ENCODE measurements at regions not wholly inside any gene's neighbourhood (a gene's known extent, or its start where the extent isn't known, plus 50 kb on each side); places are given as distances from the start of the nearest gene placed in this dataset.
"Not testable (repeated sequence)": the region's sequence is repeated elsewhere in the genome, so short reads cannot be mapped to it uniquely, and the experiment has no call there.

- no peak for DNase-seq (ENCODE audit: low spot score)
These were observed 871.0 kb upstream of the PABPC4L start for GRCh38 chr4:135072553-135072952.

- DNase-seq (ENCODE audit: low spot score) = no peak
These were observed 863.8 kb upstream of the PABPC4L start for GRCh38 chr4:135065366-135065765.

- peak; percentile 24 for DNase-seq (ENCODE audit: low spot score)
These were observed 848.6 kb upstream of the PABPC4L start for GRCh38 chr4:135050086-135050717.

- DNase-seq (ENCODE audit: low spot score) = no peak
These were observed 831.1 kb upstream of the PABPC4L start for GRCh38 chr4:135032670-135033069.

- no peak for DNase-seq (ENCODE audit: low spot score)
These were observed 814.2 kb upstream of the PABPC4L start for GRCh38 chr4:135015771-135016170.

GRCh38 chr4:135007400-135007799 is 805.8 kb upstream of the PABPC4L start:
- DNase-seq (ENCODE audit: low spot score) = no peak

GRCh38 chr4:134999169-134999568 is 797.6 kb upstream of the PABPC4L start:
- no peak for DNase-seq (ENCODE audit: low spot score)

GRCh38 chr4:134961963-134962362 is 760.4 kb upstream of the PABPC4L start:
- no peak for DNase-seq (ENCODE audit: low spot score)

GRCh38 chr4:134958862-134959261 is 757.3 kb upstream of the PABPC4L start:
- DNase-seq (ENCODE audit: low spot score) = no peak

- no peak for DNase-seq (ENCODE audit: low spot score)
These were observed 753.5 kb upstream of the PABPC4L start for GRCh38 chr4:134955059-134955458.

- no peak for DNase-seq (ENCODE audit: low spot score)
These were observed 751.2 kb upstream of the PABPC4L start for GRCh38 chr4:134952775-134953174.

- no peak for DNase-seq (ENCODE audit: low spot score)
These were observed 750.7 kb upstream of the PABPC4L start for GRCh38 chr4:134952305-134952704.

GRCh38 chr4:134948110-134948642 is 746.6 kb upstream of the PABPC4L start:
- DNase-seq (ENCODE audit: low spot score) = no peak

- DNase-seq (ENCODE audit: low spot score) = no peak
These were observed 742.5 kb upstream of the PABPC4L start for GRCh38 chr4:134944115-134944514.

- no peak for DNase-seq (ENCODE audit: low spot score)
These were observed 734.4 kb upstream of the PABPC4L start for GRCh38 chr4:134936014-134936413.

GRCh38 chr4:134935320-134935719 is 733.7 kb upstream of the PABPC4L start:
- no peak for DNase-seq (ENCODE audit: low spot score)

- DNase-seq (ENCODE audit: low spot score) = no peak
These were observed 732.6 kb upstream of the PABPC4L start for GRCh38 chr4:134934036-134934808.

GRCh38 chr4:134915355-134915754 is 713.8 kb upstream of the PABPC4L start:
- DNase-seq (ENCODE audit: low spot score) = no peak

GRCh38 chr4:134914250-134914649 is 712.7 kb upstream of the PABPC4L start:
- not testable (repeated sequence) for DNase-seq (ENCODE audit: low spot score)

GRCh38 chr4:134911941-134912340 is 710.4 kb upstream of the PABPC4L start:
- no peak for DNase-seq (ENCODE audit: low spot score)

GRCh38 chr4:134906404-134907023 is 704.9 kb upstream of the PABPC4L start:
- peak; percentile 41 for DNase-seq (ENCODE audit: low spot score)

- no peak for DNase-seq (ENCODE audit: low spot score)
These were observed 703.5 kb upstream of the PABPC4L start for GRCh38 chr4:134905061-134905460.

GRCh38 chr4:134888156-134888555 is 686.6 kb upstream of the PABPC4L start:
- no peak for DNase-seq (ENCODE audit: low spot score)

Measured in umbilical cord (tissue), 1 donor.